ENCODE measurements at regions not wholly inside any gene's neighbourhood (a gene's known extent, or its start where the extent isn't known, plus 50 kb on each side); places are given as distances from the start of the nearest gene placed in this dataset.

GRCh38 chr13:54705738-54706137, 1677.1 kb downstream of the OLFM4 start:
- Mint-ChIP-seq H3K4me3 (no peak overlapping the region), H3K36me3 (peaks cover 24% of the 10 kb centered on the region), H3K27ac (no peak overlapping the region), H3K9me3 (peaks cover 53% of the 10 kb centered on the region), H3K27me3 (ENCODE audit: low read depth) (no peaks in the 10 kb centered on the region), H3K4me1 (peaks cover 6% of the 10 kb centered on the region)
- TF ChIP-seq STAT6 (CRISPR knock-in tag; conservative IDR thresholded peaks at IDR 0.05; ENCODE audit: low read depth), result no peak
- TF ChIP-seq IRF1 (CRISPR knock-in tag; IDR thresholded peaks at IDR 0.05), result no peak
- no peak for TF ChIP-seq TEAD1 (CRISPR knock-in tag; IDR thresholded peaks at IDR 0.05)
- TF ChIP-seq MYBL2 (CRISPR knock-in tag; IDR thresholded peaks at IDR 0.05), result no peak
- TF ChIP-seq ETV6 (CRISPR knock-in tag; IDR thresholded peaks at IDR 0.05), result no peak
- TF ChIP-seq TP53 (CRISPR knock-in tag; IDR thresholded peaks at IDR 0.05), result no peak
- no peak for TF ChIP-seq CREB1 (CRISPR knock-in tag; IDR thresholded peaks at IDR 0.05)
- TF ChIP-seq ZNF423 (CRISPR knock-in tag; IDR thresholded peaks at IDR 0.05), result no peak
- no peak for TF ChIP-seq ARID4B (CRISPR knock-in tag; IDR thresholded peaks at IDR 0.05; ENCODE audit: borderline replicate concordance)
- ChIA-PET CTCF (no interaction called here), POLR2A (no interaction called here)
- no peak for ATAC-seq
- DNase-seq (ENCODE audit: low spot score), result no peak

GRCh38 chr13:54706336-54706735, 1677.7 kb downstream of the OLFM4 start:
- ChIA-PET CTCF (no interaction called here), POLR2A (no interaction called here)
- DNase-seq (ENCODE audit: low spot score) (no peak), ATAC-seq (no peak)
- no peaks in the 10 kb centered on the region for H3K27me3 Mint-ChIP-seq (ENCODE audit: low read depth)
- peaks cover 6% of the 10 kb centered on the region for H3K4me1 Mint-ChIP-seq
- H3K4me3 Mint-ChIP-seq, result no peak overlapping the region
- peaks cover 50% of the 10 kb centered on the region for H3K9me3 Mint-ChIP-seq
- no peak overlapping the region for H3K27ac Mint-ChIP-seq
- H3K36me3 Mint-ChIP-seq, result peaks cover 20% of the 10 kb centered on the region
- no peak for TF ChIP-seq NR1H2 (CRISPR knock-in tag; IDR thresholded peaks at IDR 0.05)
- no peak for TF ChIP-seq SMAD4 (CRISPR knock-in tag; IDR thresholded peaks at IDR 0.05)
- no peak for TF ChIP-seq NFATC4 (CRISPR knock-in tag; IDR thresholded peaks at IDR 0.05)

- Mint-ChIP-seq H3K27ac (no peak overlapping the region), H3K4me1 (peaks cover 6% of the 10 kb centered on the region), H3K4me3 (no peak overlapping the region), H3K36me3 (peaks cover 23% of the 10 kb centered on the region), H3K9me3 (peaks cover 43% of the 10 kb centered on the region), H3K27me3 (ENCODE audit: low read depth) (no peaks in the 10 kb centered on the region)
- no peak for ATAC-seq
- ChIA-PET CTCF (no interaction called here), POLR2A (no interaction called here)
- no peak for DNase-seq (ENCODE audit: low spot score)
- no peak for TF ChIP-seq PRDM15 (CRISPR knock-in tag; IDR thresholded peaks at IDR 0.05)
- TF ChIP-seq SMAD3 (CRISPR knock-in tag; IDR thresholded peaks at IDR 0.05; ENCODE audit: borderline replicate concordance), result no peak
- TF ChIP-seq ZNF317 (CRISPR knock-in tag; IDR thresholded peaks at IDR 0.05; ENCODE audit: borderline replicate concordance, low read depth), result no peak
- TF ChIP-seq FOXP1 (CRISPR knock-in tag; IDR thresholded peaks at IDR 0.05; ENCODE audit: borderline replicate concordance), result no peak
- TF ChIP-seq CDX4 (CRISPR knock-in tag; IDR thresholded peaks at IDR 0.05; ENCODE audit: borderline replicate concordance), result no peak
- no peak for TF ChIP-seq E2F5 (CRISPR knock-in tag; IDR thresholded peaks at IDR 0.05)
These were observed 1680.9 kb downstream of the OLFM4 start for GRCh38 chr13:54709546-54709945.
